Stimulated activated naive CD8-positive, alpha-beta T cell treated with anti-CD3 and anti-CD28 coated beads, Interleukin-15, amount 100 ng/mL, for 72 hours (primary cell): ENCODE measurements at regions not wholly inside any gene's neighbourhood (a gene's known extent, or its start where the extent isn't known, plus 50 kb on each side); places are given as distances from the start of the nearest gene placed in this dataset.

Experiments
- ATAC-seq: fragments of 150-1000 bp; cut with Tn5 transposase; 2 replicates; pipeline ENCODE4 v1.10.0; 2021; ENCODE audit warnings: mild to moderate bottlenecking, moderate library complexity
- DNase-seq, 2 donors: peaks; one replicate each; pipeline ENCODE4 v3.0.0; 2021 to 2022
- H3K27ac Mint-ChIP-seq, 2 donors: one replicate each; pipeline ENCODE4 v1.8.0; 2022; ENCODE audit warnings: mild to moderate bottlenecking in 2 of 2, mixed read lengths in 2 of 2, moderate library complexity in 2 of 2
- H3K27me3 Mint-ChIP-seq: one replicate; pipeline ENCODE4 v1.8.0; 2022; ENCODE audit warnings: mixed read lengths
- H3K4me1 Mint-ChIP-seq: one replicate; pipeline ENCODE4 v1.8.0; 2022; ENCODE audit warnings: mild to moderate bottlenecking, mixed read lengths
- H3K4me3 Mint-ChIP-seq, 2 donors: one replicate each; pipeline ENCODE4 v1.8.0; 2022; ENCODE audit warnings: mild to moderate bottlenecking in 2 of 2, mixed read lengths in 2 of 2, moderate library complexity in 1 of 2
- H3K9me3 Mint-ChIP-seq, 2 donors: one replicate each; pipeline ENCODE4 v1.8.0; 2022; ENCODE audit warnings: mixed read lengths in 2 of 2

DNA sequence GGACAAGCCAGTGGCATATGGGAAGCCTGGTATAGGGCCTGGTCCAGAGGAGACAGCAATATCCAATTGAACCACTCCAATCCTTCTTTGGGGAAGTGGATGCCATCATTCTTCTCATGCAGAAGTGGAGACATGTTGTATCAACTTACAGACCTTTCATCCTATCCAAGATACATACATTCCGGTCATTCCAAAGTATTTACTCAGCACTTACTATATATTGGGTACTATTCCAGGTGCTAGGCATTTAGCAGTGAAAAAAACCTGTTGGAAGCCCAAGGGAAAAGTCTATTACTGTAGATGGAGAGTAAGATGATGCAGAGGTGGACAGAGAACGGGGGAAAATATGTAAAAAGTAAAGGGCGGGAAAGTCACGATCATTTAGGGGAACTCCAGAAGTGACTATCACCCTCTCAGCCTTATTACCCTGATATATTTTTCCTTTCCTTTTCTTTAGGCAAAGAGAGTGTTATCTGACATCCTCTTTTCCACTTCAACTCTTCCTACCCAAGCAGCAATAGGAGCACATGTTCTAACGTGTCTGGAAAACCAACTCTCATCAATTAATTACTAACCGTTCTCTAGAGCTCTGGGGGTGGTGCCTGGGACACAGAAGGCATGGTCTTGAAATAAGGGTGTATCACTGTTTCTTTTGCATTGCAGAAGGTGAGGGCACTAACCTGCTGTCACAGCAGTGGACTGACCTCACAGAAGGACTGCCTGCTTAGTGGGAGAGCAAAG, 210.1 kb upstream of the MAF start:
- ATAC-seq, result no peak
- DNase-seq, result no peak

DNA sequence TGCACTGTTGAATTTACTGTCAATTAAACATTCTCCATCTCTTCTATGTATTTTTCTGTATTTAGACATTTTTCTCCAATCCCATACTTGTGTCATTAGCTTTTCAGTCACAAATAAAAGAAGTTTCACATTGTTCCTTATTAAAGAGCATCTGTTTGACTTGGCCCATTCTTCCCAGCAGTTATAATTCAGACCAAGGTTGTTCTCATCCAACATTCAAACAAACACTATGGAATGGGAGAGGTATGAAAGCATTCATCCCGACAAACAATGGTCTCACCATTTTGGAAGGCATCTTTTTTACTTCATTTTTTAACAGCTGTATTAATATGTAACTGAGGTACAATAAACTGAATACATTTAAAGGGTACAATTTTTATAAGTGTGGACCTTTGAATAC, 208.8 kb upstream of the MAF start:
- ATAC-seq (no peak), DNase-seq (no peak)
- no peak overlapping the region for H3K4me3 Mint-ChIP-seq
- no peaks in the 10 kb centered on the region for H3K4me1 Mint-ChIP-seq
- peaks cover 0 to 8% of the 10 kb centered on the region in 2 donors for H3K9me3 Mint-ChIP-seq
- no peak overlapping the region for H3K27ac Mint-ChIP-seq
- H3K27me3 Mint-ChIP-seq, result peaks cover 8% of the 10 kb centered on the region

More for the DNA sequence above, 210.1 kb upstream of the MAF start:
- H3K9me3 Mint-ChIP-seq, result peaks cover 0 to 8% of the 10 kb centered on the region in 2 donors
- no peaks in the 10 kb centered on the region for H3K4me1 Mint-ChIP-seq
- no peak overlapping the region for H3K4me3 Mint-ChIP-seq
- H3K27me3 Mint-ChIP-seq, result peaks cover 8% of the 10 kb centered on the region
- no peak overlapping the region for H3K27ac Mint-ChIP-seq

DNA sequence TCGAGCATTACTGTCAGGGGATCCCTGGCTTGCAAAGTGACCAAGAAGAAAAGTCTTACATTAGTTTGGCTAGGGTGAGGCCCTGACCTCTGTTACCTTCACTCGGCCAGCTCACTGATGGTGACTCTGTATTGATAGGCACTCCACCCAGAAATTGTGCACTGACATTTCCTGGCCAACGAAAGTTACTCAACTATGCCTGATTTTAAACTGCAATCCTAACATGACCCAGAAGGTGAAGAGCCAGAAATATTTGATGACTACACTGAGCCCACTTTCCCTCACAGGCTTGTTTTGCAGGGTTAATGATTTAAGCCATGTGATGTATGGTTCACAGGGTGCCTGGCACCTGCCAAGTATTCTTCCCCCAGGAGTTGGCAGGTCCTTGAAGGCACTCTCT, 208.2 kb upstream of the MAF start:
- Mint-ChIP-seq H3K27me3 (peaks cover 8% of the 10 kb centered on the region), H3K4me1 (no peaks in the 10 kb centered on the region), H3K9me3 (peaks cover 0 to 8% of the 10 kb centered on the region in 2 donors), H3K27ac (no peak overlapping the region), H3K4me3 (no peak overlapping the region)
- ATAC-seq (no peak), DNase-seq (no peak)

DNA sequence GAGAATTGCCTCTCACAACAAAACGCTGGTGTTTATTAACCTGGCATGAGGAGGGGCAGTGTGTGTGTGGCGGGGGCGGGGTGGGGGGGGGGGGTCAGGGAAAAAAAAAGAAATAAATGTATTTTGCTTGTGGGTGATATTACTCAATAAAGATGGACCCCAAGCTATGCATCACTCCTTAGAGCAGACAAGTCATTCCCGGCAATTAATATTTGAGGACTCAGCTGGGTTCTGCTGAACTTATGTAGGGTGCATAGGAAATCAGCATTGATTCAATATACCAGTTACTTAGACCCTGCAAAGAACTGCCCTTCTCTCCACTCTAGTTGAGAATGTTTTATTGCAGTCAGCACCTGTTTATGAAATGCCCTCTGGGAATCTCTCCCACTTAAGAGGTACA, 206.2 kb upstream of the MAF start:
- Mint-ChIP-seq H3K4me3 (no peak overlapping the region), H3K4me1 (no peaks in the 10 kb centered on the region), H3K9me3 (peaks cover 0 to 8% of the 10 kb centered on the region in 2 donors), H3K27me3 (peaks cover 8% of the 10 kb centered on the region), H3K27ac (no peak overlapping the region)
- no peak for ATAC-seq
- no peak for DNase-seq

DNA sequence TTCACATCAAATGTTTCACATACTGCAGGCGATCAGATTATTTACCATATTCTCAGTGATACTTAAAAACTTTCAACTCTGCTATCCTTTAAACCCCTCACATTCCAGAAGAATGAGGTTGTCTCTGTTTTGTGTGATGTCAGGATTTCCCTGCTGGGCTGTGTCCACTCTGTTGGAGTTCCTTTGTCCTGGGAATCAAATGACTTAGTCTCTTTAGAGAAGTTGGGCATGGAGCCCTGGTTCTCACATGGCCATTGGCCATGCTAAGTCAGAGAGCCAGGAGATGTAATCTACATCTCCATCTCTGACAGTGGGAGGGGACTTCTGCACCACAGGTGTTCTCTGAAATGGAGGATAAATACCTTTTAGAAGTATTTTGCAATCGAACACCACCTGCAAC, 205.1 kb upstream of the MAF start:
- no peak overlapping the region for H3K4me3 Mint-ChIP-seq
- H3K27me3 Mint-ChIP-seq, result peaks cover 8% of the 10 kb centered on the region
- DNase-seq, result no peak
- H3K4me1 Mint-ChIP-seq, result no peaks in the 10 kb centered on the region
- no peak for ATAC-seq
- H3K27ac Mint-ChIP-seq, result no peak overlapping the region
- H3K9me3 Mint-ChIP-seq, result peaks cover 0 to 8% of the 10 kb centered on the region in 2 donors

DNA sequence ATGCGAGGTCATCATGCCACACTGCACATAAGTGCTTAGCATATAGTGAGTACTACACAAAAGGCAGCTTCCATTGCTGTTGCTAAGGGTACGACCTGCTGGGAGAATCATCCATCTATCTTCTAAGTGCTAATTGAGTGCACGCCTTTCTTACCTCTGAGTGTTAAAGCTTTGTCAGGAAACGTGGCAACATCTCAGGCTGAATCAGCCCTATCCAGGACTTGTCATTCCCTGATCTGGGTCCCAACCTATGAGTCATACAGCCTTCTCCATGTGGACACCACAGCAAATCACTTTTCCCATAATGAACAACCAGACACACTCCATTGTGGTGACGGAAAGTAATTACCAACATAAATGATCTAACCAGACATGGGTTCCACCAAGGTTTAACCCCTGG, 201.1 kb upstream of the MAF start:
- Mint-ChIP-seq H3K4me1 (no peaks in the 10 kb centered on the region), H3K4me3 (no peak overlapping the region), H3K27me3 (no peaks in the 10 kb centered on the region), H3K27ac (no peak overlapping the region), H3K9me3 (no peaks in the 10 kb centered on the region)
- ATAC-seq (no peak), DNase-seq (no peak)

DNA sequence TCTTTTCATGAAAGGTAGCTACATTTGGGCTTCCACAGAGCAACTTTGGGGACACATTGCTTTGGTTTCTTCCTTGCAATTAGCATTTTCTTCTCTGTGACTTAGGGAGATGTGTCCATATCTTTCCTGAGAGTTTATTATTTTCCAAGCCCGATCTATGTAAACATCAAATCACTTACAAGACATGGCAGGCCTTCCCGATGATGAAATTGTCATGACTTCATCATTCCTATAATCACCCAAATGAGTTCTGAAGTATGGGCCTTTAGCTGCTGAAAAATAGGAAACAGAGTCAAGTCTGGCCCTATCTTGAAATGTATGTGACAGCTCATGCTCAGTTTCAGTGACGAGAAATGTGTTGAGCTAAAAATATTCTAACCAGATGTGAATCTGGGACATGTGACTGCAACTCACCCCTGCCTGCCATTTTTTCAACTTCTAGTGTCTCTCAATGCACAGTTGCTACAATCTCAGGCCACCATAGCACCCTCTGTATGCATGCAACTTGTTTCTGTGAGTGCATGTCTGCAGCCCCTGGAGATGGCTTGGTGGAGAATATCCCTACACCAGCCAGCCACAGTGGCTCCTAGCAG, 199.6 kb upstream of the MAF start:
- no peak overlapping the region for H3K27ac Mint-ChIP-seq
- DNase-seq (no peak), ATAC-seq (no peak)
- no peaks in the 10 kb centered on the region for H3K4me1 Mint-ChIP-seq
- no peak overlapping the region for H3K4me3 Mint-ChIP-seq
- H3K9me3 Mint-ChIP-seq, result no peaks in the 10 kb centered on the region
- no peaks in the 10 kb centered on the region for H3K27me3 Mint-ChIP-seq

DNA sequence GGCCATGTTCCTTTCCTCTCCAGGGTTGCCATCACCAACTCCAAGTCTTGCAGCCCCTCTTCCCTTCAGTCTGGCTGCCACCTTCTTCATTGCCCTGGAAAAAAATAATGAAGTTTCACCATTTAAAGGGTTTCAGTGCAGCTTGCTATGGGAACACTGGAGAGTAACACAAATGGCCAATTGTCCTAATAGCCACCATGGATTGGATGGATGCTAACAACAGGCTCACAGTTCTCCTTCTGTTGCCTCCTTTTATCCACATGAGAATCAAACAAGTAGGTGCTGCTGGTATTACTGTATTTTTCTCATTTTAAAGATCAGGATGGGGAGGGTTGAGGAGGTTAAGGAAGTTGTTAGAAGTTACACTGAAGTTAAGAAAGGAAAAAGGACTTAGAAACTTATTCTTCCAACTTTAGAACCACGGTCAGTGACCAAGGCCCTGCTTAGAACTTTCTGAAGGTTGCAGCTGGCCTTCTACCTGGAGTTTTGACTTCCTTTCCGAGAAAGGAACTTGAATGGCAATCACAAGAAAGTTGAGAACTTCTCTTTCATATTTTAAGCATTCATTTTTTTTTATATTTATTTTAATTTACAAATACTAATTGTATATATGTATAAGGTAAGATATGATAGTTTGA, 198.0 kb upstream of the MAF start:
- no peaks in the 10 kb centered on the region for H3K27me3 Mint-ChIP-seq
- ATAC-seq, result no peak

DNA sequence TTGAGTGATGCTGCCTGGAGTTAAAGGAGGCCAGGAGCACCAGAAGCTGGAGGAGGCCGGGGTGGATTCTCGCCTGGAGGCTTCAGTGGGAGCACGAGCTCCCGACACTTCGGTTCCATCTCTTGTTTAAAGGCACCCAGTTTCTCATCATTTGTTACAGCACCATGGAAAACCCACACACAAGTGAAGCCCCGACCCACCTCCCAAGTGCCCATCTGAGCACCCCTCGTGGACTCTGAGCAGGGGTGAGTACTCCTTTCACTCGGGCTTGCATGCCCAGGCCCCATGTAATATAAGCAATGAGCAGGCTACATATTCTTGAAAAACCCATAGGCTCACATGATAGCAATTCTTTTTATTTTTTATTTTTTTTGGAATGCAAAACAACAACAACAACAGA, 196.9 kb upstream of the MAF start:
- Mint-ChIP-seq H3K4me3 (no peak overlapping the region), H3K4me1 (no peaks in the 10 kb centered on the region)
- ATAC-seq, result no peak

More for the DNA sequence above, 198.0 kb upstream of the MAF start:
- H3K27ac Mint-ChIP-seq, result no peak overlapping the region
- DNase-seq, result no peak
- no peaks in the 10 kb centered on the region for H3K4me1 Mint-ChIP-seq
- H3K9me3 Mint-ChIP-seq, result no peaks in the 10 kb centered on the region
- H3K4me3 Mint-ChIP-seq, result no peak overlapping the region

DNA sequence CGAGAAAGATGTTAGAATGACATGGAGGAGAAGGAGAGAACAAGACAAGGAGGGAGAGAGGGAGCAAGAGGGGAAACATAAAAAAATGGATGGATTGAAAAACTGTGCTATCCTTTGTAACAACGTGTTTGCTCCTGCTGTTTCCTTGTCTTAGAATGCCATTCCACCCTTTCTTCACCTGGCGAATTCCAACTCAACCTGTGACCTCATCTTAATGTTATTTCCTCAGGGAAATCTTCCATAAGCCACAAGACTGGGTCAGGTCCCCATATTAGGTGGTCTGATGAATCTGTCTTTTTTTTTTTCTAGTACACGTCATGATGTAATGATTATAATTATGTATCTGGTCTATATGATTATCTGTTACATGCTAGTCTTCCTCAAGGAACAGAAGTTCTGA, 195.0 kb upstream of the MAF start:
- Mint-ChIP-seq H3K4me3 (no peak overlapping the region), H3K9me3 (no peaks in the 10 kb centered on the region), H3K27ac (no peak overlapping the region), H3K4me1 (no peaks in the 10 kb centered on the region), H3K27me3 (no peaks in the 10 kb centered on the region)
- no peak for ATAC-seq
- DNase-seq, result no peak

More for the DNA sequence above, 196.9 kb upstream of the MAF start:
- DNase-seq, result no peak
- Mint-ChIP-seq H3K27me3 (no peaks in the 10 kb centered on the region), H3K27ac (peak overlapping the region in 1 of 2 donors; percentile 57), H3K9me3 (no peaks in the 10 kb centered on the region)

DNA sequence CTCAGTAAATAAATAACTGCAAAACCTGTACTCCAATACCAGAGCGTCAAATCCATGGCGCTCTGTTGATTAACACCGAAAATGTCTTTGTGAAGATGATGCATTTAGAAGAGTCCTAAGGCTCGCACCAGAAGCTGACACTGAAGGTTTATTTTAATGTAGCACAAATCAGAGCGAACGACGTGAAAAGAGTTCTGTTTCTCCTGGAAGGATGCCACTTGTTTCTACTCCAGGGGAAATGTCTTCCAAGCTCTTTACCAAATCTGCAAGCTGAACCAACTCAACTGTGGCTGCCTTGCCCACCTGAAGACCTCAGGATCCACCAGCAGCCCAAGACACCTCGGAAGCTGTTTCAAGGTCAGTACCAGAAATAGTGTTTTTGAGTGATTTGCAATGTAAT, 194.4 kb upstream of the MAF start:
- Mint-ChIP-seq H3K27ac (no peak overlapping the region), H3K4me3 (no peak overlapping the region), H3K27me3 (no peaks in the 10 kb centered on the region), H3K9me3 (no peaks in the 10 kb centered on the region), H3K4me1 (no peaks in the 10 kb centered on the region)
- no peak for DNase-seq
- no peak for ATAC-seq

DNA sequence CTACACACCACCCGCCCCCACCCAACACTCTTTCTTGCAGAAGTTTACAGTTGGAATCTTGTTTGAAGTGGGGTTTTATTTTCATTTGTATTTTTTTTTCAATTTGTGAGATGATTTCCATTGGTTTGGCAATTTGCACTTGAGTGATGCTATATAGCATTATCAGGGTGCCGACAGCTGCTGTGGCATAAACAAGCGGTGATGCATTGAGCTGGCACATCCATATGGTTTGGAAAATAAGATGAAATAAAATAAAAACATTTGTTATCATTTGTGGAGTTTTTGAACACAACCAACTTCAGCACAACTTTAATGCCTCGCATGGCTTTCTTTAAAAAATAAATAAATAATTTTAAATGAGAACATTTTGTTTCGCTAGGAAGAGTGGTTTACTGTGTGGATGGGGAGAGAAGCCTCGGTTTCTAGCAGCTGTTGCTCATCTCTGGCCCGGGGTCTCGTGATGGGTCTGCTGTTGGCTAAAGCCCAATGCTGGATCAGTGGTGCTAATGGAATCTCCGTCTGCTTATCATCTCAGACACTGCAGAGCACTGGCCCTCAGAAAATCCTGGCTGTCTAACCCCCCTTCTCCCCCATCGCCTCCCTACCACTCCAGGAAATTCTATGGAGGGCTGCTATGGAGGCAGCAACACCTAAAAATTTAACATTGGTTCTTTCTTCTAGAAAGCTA, 192.3 kb upstream of the MAF start:
- Mint-ChIP-seq H3K4me1 (no peaks in the 10 kb centered on the region), H3K27me3 (no peaks in the 10 kb centered on the region), H3K9me3 (no peaks in the 10 kb centered on the region), H3K27ac (no peak overlapping the region), H3K4me3 (no peak overlapping the region)
- DNase-seq (no peak), ATAC-seq (no peak)

DNA sequence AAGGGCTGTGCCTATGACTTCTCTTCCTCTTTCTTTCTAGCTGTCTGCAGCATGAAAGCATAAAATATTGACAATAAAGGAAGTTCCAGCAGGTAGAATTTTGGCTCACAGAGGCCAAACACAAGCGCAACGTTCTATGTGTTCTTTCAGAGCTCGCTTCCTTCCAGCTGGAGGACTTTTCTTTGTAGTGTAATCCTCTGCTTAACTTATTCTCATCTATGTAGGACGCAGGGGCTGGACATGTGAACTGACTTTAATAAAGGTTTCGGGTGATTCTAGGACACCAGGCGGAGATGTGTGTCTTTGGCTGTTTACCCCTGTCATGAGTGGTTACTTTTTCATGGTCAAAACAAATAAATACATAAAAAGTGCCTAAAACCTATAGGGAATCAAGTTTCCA, 191.5 kb upstream of the MAF start:
- H3K27ac Mint-ChIP-seq, result no peak overlapping the region
- no peak for DNase-seq
- no peak overlapping the region for H3K4me3 Mint-ChIP-seq
- no peaks in the 10 kb centered on the region for H3K27me3 Mint-ChIP-seq
- ATAC-seq, result no peak
- no peaks in the 10 kb centered on the region for H3K4me1 Mint-ChIP-seq
- H3K9me3 Mint-ChIP-seq, result no peaks in the 10 kb centered on the region

DNA sequence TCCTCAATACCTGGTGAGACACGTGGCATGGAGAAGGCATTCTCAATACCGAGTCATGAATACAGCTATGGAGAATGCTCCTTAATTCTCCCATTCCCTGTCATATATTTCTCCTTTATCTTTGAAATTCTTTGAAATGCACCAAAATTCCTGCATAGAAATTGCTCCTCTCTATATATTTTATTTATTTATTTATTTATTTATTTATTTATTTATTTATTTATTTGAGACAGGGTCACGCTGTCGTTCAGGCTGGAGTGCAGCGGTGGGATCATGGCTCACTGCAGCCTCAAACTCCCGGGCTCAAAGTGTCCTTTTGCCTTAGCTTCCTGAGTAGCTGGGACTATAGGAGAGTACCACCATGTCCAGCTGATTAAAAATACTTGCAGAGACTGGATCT, 190.3 kb upstream of the MAF start:
- no peaks in the 10 kb centered on the region for H3K4me1 Mint-ChIP-seq
- no peak for ATAC-seq
- H3K27me3 Mint-ChIP-seq, result no peaks in the 10 kb centered on the region
- H3K9me3 Mint-ChIP-seq, result no peaks in the 10 kb centered on the region
- no peak for DNase-seq
- H3K27ac Mint-ChIP-seq, result no peak overlapping the region
- H3K4me3 Mint-ChIP-seq, result no peak overlapping the region

DNA sequence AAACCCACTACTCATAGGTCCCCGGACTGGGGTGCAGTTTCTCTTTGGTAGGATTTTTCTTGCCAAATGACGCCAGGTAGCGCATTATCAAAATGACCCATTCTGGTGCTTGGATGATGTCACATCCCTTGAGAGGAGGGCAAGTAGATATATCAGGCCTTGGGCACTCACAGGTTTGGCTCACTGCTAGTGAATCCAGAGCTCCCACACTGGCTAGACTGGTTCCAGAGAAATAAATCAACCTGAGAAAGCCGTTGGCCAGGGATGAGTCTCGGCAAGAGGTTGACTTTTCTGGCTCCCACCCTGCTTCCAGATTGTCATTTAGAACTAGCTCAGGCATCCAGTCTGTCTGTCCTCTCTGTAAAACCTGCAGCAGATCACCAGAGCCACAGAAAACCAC, 188.4 kb upstream of the MAF start:
- H3K9me3 Mint-ChIP-seq, result no peaks in the 10 kb centered on the region
- no peak for ATAC-seq

DNA sequence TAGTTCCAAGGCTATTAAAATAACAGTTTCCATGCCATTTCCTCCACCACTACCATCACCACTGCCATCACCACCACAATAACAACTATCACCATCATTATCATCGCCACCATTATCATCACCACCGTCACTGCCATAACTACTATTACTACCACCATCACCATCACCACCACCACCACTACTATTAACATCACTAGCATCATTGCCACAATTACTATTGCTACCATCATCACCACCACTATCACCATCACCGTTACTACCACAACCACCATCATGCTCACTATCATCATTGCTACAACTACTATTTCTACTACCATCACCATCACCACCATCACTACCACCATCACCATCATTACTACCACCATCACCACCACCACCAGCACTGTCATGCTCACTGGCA, 185.9 kb upstream of the MAF start:
- ATAC-seq (no peak), DNase-seq (no peak)
- H3K27me3 Mint-ChIP-seq, result no peaks in the 10 kb centered on the region
- H3K4me1 Mint-ChIP-seq, result no peaks in the 10 kb centered on the region
- no peaks in the 10 kb centered on the region for H3K9me3 Mint-ChIP-seq
- no peak overlapping the region for H3K27ac Mint-ChIP-seq
- H3K4me3 Mint-ChIP-seq, result no peak overlapping the region

More for the DNA sequence above, 188.4 kb upstream of the MAF start:
- H3K27ac Mint-ChIP-seq, result no peak overlapping the region
- DNase-seq, result no peak
- H3K4me1 Mint-ChIP-seq, result no peaks in the 10 kb centered on the region
- H3K4me3 Mint-ChIP-seq, result no peak overlapping the region
- H3K27me3 Mint-ChIP-seq, result no peaks in the 10 kb centered on the region
